A172 (cell line): ENCODE measurements at regions not wholly inside any gene's neighbourhood (a gene's known extent, or its start where the extent isn't known, plus 50 kb on each side); places are given as distances from the start of the nearest gene placed in this dataset.
A peak's percentile ranks its signal among the peaks of the same experiment; 100 is the strongest.
"Not testable (repeated sequence)": the region's sequence is repeated elsewhere in the genome, so short reads cannot be mapped to it uniquely, and the experiment has no call there.

Experiments used
- DNase-seq: peaks from one replicate; pipeline ENCODE4 v3.0.0-alpha.2; 2015; ENCODE audit warnings: low spot score

DNA sequence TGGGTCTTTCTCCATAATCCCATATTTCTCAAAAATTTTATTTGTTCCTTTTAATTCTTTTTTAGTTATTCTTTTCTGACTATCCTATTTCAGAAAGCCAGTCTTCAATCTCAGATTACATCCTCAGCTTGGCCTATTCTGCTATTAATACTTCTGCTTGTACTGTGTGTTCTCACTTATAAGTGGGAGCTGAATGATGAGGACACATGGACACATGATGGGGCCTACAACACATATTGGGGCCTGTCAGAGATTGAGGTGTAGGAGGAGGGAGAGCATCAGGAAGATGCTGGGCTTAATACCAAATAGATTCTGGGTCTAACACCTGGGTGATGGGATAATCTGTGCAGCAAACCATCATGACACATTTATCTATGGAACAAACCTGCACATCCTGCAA is 82.3 kb downstream of the MAGEE1 start:
- DNase-seq, result no peak

DNA sequence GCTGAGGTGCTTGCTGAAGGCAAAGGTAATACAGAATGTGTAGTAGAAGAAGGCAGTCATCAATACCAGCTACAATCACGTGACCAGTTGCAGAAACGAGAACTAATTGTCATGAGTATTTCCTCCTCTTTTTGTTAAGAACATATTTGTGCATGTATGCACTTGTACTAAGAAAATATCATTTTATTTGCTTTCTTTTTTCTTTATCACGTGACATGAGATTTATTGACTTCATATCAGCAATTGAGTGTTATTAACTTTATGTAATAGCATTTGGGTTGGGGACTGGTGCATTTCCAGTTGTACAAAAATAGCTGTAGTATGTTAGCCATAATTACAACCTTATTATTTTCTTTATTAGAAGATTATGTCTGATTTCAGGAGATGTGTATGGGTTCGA is 90.0 kb downstream of the MAGEE1 start:
- no peak for DNase-seq

DNA sequence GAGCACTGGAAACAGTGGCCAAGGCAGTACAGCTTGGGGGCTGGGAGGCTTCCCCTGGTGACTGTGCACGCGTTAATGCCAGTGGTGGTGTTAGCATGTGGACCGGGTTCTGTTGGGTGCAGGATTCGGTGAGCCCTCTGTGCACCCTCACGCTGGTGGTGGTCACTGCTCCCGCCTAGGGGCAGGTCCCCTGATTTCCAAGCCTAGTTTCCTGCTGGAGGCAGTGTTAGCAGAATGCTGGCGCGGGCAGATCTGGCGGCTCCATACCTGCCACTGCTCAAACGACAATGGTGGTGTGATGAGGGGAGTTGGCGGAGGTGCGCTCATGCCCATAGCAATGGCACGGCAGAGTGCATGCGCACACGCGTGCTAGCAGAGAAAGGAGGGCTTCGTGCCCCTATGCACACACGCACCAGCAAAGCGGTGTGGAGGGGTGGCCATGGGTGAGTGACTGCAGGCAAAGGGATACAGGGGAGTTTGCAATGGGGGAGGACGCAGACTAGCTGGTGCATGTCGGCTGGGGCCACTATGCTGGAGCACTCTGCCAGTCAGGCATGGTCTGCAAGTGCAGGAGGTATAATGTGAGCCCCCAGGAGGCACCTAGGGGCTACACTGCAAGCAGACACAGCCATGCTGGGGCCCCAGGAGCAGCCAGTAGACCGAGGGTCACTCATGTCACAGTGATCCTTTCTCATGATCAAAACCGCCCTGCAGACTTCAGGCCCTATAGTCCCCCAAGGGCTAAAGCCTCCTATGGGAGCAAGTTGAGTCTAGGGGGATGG is 93.0 kb downstream of the MAGEE1 start:
- DNase-seq, result no peak

DNA sequence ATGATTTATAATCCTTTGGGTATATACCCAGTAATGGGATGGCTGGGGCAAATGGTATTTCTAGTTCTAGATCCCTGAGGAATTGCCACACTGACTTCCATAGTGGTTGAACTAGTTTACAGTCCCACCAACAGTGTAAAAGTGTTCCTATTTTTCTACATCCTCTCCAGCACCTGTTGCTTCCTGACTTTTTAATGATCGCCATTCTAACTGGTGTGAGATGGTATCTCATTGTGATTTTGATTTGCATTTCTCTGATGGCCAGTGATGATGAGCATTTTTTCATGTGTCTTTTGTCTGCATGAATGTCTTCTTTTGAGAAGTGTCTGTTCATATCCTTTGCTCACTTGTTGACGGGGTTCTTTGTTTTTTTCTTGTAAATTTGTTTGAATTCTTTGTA is 108.2 kb downstream of the MAGEE1 start:
- DNase-seq, result not testable (repeated sequence)

DNA sequence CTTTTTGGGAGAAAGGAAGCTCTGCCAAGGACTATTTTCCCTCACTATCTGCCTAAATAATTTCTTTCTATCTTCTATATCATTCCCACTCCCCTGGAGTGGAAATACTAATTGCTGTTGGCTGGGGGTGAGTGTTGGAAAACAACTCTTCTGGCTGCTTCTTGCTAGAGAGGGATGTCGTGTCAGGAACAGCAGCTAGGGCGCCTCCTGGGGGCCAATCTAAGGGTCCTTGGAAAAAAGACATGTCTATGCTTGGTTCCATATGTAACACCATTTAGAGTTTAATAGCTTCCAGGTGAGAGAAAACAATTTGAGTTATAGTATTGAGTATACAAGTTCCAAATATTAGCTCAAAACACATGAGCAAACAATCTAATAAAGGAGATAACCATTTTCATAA is 111.3 kb downstream of the MAGEE1 start:
- DNase-seq, result no peak

DNA sequence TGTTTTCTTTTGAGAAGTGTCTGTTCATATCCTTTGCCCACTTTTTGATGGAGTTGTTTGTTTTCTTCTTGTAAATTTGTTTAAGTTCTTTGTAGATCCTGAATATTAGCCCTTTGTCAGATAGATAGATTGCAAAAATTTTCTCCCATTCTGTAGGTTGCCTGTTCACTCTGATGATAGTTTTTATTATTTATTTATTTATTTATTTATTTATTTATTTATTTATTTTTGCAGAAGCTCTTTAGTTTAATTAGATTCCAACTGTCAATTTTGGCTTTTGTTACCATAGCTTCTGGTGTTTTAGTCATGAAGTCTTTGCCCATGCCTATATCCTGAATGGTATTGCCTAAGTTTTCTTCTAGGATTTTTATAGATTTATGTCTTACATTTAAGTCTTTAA is 115.9 kb downstream of the MAGEE1 start:
- DNase-seq, result not testable (repeated sequence)

DNA sequence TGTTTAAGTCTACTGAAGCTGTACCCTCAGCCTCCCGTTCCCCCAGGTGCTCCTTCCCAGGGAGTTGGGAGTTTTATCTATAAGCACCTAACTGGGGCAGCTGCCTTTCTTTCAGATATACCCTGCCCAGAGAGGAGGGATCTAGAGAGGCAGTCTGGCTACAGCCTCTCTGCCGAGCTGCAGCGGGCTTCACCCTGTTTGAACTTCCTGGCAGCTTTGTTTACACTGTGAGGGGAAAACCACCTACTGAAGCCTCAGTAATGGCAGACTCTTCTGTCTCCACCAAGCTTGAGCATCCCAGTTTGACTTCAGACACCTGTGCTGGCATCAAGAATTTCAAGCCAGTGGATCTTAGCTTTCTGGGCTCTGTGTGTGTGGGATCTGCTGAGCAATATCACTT is 122.5 kb downstream of the MAGEE1 start:
- DNase-seq, result no peak

DNA sequence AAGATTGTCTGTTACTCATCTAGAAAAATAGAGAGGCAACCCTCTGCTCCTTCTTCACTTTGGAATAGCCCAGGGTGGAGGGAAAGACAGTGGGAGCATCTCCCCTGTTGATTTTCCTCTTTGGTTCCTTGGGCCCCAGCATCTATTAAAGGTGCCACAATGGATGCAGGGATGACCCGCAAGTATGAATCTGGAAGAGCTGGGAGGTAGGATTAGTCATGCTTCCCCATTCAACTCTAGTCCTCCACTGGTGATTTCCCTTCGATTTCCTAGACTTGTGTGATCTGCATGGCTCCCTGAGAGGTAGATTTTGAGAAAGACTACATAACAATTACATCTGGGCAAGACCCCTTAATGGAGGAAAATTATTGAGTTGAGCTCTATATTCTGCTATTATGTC is 127.8 kb downstream of the MAGEE1 start:
- no peak for DNase-seq

DNA sequence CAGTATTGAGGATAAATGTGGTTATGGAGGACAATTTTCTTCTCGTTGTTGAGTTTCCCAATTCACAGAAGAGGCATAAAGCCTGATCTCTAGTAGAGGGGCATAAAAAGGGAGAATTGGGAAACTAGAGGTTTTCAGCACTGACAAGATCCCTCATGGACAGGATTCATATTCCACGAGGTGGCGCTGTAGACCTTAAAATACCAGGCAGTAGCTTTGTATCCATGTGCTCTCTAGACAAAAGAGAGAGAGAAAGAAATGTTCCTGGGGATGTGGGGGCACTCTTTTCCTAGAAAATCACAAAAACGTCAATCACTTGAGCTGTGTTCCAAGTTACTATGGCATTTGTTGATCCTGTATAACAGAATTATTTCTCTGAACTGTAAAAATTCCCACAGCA is 128.3 kb downstream of the MAGEE1 start:
- peak; percentile 14 for DNase-seq

DNA sequence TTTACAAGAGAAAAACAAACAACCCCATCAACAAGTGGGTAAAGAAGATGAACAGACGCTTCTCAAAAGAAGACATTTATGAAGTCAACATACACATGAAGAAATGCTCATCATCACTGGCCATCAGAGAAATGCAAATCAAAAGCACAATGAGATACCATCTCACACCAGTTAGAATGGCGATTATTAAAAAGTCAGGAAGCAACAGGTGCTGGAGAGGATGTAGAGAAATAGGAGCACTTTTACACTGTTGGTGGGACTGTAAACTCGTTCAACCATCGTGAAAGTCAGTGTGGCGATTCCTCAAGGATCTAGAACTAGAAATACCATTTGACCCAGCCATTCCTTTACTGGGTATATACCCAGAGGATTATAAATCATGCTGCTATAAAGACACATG is 137.3 kb downstream of the MAGEE1 start:
- DNase-seq, result not testable (repeated sequence)

DNA sequence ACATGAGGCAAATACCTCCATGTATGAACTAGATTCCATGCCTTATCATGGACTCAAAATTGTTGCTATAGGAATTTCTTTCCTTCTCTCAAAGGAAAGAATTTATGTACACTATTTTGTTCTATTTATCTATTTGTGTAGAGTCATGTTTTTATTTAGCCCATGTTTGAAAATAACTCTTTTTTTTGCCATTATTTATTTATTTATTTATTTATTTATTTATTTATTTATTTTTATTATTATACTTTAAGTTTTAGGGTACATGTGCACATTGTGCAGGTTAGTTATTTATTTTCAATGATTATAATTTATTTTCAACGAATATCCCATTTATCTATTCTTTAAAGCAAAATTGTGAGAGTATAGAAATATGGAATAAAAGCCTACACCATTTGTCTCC is 177.9 kb downstream of the MAGEE1 start:
- no peak for DNase-seq

DNA sequence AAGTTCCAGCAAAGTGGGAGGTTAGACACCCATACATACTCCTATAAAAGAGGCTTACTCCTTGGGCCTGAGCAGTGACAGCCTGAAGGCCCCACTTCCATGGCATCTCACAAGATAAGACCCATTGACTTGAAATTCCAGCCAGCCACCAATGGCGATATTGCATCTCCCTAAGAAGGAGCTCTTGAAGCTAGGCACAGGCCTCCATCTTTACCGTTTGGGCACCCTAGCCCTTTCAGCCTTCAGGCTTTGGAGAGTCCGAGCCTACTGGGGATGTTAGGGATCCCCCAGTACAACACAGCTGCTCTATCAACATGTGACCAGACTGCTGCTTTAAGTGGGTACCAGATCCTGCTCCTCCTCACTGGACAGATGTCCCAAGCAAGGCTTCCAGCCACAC is 189.5 kb downstream of the MAGEE1 start:
- DNase-seq, result no peak

DNA sequence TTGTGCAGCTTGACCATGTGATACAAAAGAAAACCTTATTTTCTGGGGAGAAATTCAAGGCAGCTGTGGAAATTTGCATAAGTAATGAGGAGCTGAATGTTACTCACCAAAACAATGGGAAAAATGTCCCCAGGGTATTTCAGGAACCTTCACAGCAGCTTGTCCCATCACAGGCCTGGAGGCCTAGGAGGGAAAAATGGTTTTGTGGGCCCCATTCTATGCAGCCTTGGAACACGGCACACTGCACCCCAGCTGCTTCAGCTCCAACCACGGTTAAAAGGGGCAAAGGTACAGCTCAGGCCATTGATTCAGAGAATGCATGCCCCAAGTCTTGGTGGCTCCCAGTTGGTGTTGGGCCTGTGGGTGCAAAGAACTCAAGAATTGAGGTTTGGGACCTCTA is 216.1 kb downstream of the MAGEE1 start:
- no peak for DNase-seq

DNA sequence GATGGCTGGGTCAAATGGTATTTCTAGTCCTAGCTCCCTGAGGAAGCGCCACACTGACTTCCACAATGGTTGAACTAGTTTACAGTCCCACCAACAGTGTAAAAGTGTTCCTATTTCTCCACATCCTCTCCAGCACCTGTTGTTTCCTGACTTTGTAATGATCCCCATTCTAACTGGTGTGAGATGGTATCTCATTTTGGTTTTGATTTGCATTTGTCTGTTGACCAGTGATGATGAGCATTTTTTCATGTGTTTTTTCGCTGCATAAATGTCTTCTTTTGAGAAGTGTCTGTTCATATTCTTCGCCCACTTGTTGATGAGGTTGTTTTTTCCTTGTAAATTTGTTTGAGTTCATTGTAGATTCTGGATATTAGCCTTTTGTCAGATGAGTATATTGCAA is 223.9 kb downstream of the MAGEE1 start:
- not testable (repeated sequence) for DNase-seq

DNA sequence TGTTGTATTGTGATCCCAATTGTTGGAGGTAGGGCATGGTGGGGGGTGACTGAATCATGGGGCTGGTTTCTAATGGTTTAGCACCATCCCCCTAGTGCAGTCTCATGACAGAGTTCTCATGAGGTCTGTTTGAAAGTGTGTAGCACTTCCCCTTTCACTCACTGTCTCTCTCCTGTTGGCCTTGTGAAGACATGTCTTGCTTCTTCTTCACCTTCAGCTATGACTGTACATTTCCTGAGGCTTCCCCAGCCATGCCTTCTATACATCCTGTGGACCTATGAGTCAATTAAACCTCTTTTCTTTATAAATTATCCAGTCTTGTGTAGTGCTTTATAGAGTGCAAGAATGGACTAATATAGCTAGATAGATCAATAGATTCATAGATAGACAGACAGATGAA is 230.0 kb downstream of the MAGEE1 start:
- no peak for DNase-seq
